IMR-90 (cell line): ENCODE measurements at regions not wholly inside any gene's neighbourhood (a gene's known extent, or its start where the extent isn't known, plus 50 kb on each side); places are given as distances from the start of the nearest gene placed in this dataset.

Source experiments
- ATAC-seq: fragments of 200-7000 bp; cut with Tn5 transposase; 2 replicates; pipeline ENCODE4 v1.9.1; 2020; ENCODE audit warnings: low read depth, mild to moderate bottlenecking, moderate library complexity
- BruUV-seq: library from RNA; stranded (reverse); fragments of 400-500 nt; replicated peaks from 2 replicates; lab custom pipeline; 2021; lab: Mats Ljungman, UMichigan
- CTCF ChIA-PET: fragments of 300-600 bp; formaldehyde crosslinking; extraction: SDS; loops from one replicate; lab custom pipeline; 2021; ENCODE audit warnings: antibody characterized with exemption; lab: Yijun Ruan, JAX
- POLR2A ChIA-PET: fragments of 300-600 bp; sonication (Branson Sonifier 250); formaldehyde crosslinking; loops from one replicate; lab custom pipeline; 2022; ENCODE audit warnings: antibody characterized with exemption; ENCODE audit not compliant: unreplicated experiment; lab: Charles Lee
- DNase-seq: peaks from one replicate; pipeline ENCODE4 v3.0.0; 2013
- H2AFZ ChIP-seq: replicated peaks from 2 replicates; pipeline ENCODE3; 2013; ENCODE audit warnings: low read length, mild to moderate bottlenecking; ENCODE audit not compliant: poor library complexity
- H2AK5ac ChIP-seq: 2 replicates; pipeline ENCODE4 v1.6.1; 2013; ENCODE audit warnings: low read depth, low read length, inconsistent platforms
- H2AK9ac ChIP-seq: replicated peaks from 2 replicates; pipeline ENCODE3; 2013; ENCODE audit warnings: mild to moderate bottlenecking, low read depth, low read length, moderate library complexity; ENCODE audit not compliant: poor library complexity
- H2BK120ac ChIP-seq: 2 replicates; pipeline ENCODE4 v1.6.1; 2013; ENCODE audit warnings: low read depth, low read length, inconsistent platforms
- H2BK15ac ChIP-seq: 3 replicates; pipeline ENCODE4 v1.6.1; 2013; ENCODE audit warnings: low read depth, low read length, inconsistent platforms
- H2BK20ac ChIP-seq: 2 replicates; pipeline ENCODE4 v1.6.1; 2013; ENCODE audit warnings: low read depth, mild to moderate bottlenecking, inconsistent platforms, low read length, moderate library complexity
- H2BK5ac ChIP-seq: 2 replicates; pipeline ENCODE4 v1.6.1; 2013; ENCODE audit warnings: mild to moderate bottlenecking, low read depth, low read length, inconsistent platforms; ENCODE audit not compliant: poor library complexity, severe bottlenecking
- H3K14ac ChIP-seq: replicated peaks from 2 replicates; pipeline ENCODE4 v1.6.1; 2013; ENCODE audit warnings: low read depth, low read length, inconsistent platforms
- H3K18ac ChIP-seq: 2 replicates; pipeline ENCODE4 v1.6.1; 2013; ENCODE audit warnings: low read depth, low read length, control low read depth
- H3K23ac ChIP-seq: 2 replicates; pipeline ENCODE4 v1.6.1; 2013; ENCODE audit warnings: low read depth, low read length, inconsistent platforms
- H3K27ac ChIP-seq: 2 replicates; pipeline ENCODE4 v1.5.1; 2013; ENCODE audit warnings: mild to moderate bottlenecking, control low read depth, low read length; ENCODE audit not compliant: insufficient read depth
- H3K27me3 ChIP-seq: 2 replicates; pipeline ENCODE4 v1.6.1; 2013; ENCODE audit warnings: low read length; ENCODE audit not compliant: control insufficient read depth, insufficient read depth
- H3K36me3 ChIP-seq: 2 replicates; pipeline ENCODE4 v1.6.1; 2013; ENCODE audit warnings: low read length, mixed read lengths; ENCODE audit not compliant: control insufficient read depth, insufficient read depth
- H3K4ac ChIP-seq: 2 replicates; pipeline ENCODE4 v1.6.1; 2013; ENCODE audit warnings: low read depth, low read length, inconsistent platforms
- H3K4me1 ChIP-seq: 2 replicates; pipeline ENCODE4 v1.6.1; 2013; ENCODE audit warnings: low read length, mixed read lengths; ENCODE audit not compliant: control insufficient read depth, insufficient read depth
- H3K4me2 ChIP-seq: 2 replicates; pipeline ENCODE4 v1.6.1; 2013; ENCODE audit warnings: low read depth, mild to moderate bottlenecking, control low read depth, low read length, moderate library complexity
- H3K4me3 ChIP-seq: 2 replicates; pipeline ENCODE4 v1.5.1; 2013; ENCODE audit warnings: low read depth, mild to moderate bottlenecking, control low read depth, low read length, moderate library complexity; ENCODE audit not compliant: insufficient read depth
- H3K56ac ChIP-seq: 2 replicates; pipeline ENCODE4 v1.6.1; 2013; ENCODE audit warnings: low read length, inconsistent platforms; ENCODE audit not compliant: insufficient read depth; ENCODE audit errors: extremely low read depth
- H3K79me1 ChIP-seq, 2 experiments: 2 replicates each; pipeline ENCODE4 v1.6.1; 2013; ENCODE audit warnings: low read length in 2 of 2, inconsistent platforms in 1 of 2, low read depth in 1 of 2
- H3K9ac ChIP-seq: 2 replicates; pipeline ENCODE4 v1.6.1; 2013; ENCODE audit warnings: low read depth, low read length, control low read depth
- H3K9me1 ChIP-seq: 2 replicates; pipeline ENCODE4 v1.6.1; 2013; ENCODE audit warnings: low read length, inconsistent platforms; ENCODE audit not compliant: insufficient read depth
- H3K9me3 ChIP-seq: 2 replicates; pipeline ENCODE4 v1.6.1; 2013; ENCODE audit warnings: low read length; ENCODE audit not compliant: control insufficient read depth, insufficient read depth
- H4K20me1 ChIP-seq: 2 replicates; pipeline ENCODE4 v1.6.1; 2013; ENCODE audit warnings: low read length, inconsistent platforms; ENCODE audit not compliant: insufficient read depth
- H4K5ac ChIP-seq: 2 replicates; pipeline ENCODE4 v1.6.1; 2013; ENCODE audit warnings: mild to moderate bottlenecking, low read depth, low read length, control low read depth
- H4K8ac ChIP-seq, 2 experiments: 2 replicates each; pipeline ENCODE4 v1.6.1; 2013; ENCODE audit warnings: low read depth in 2 of 2, low read length in 2 of 2, control low read depth in 1 of 2, inconsistent platforms in 1 of 2
- H4K91ac ChIP-seq: 2 replicates; pipeline ENCODE4 v1.6.1; 2013; ENCODE audit warnings: low read depth, low read length, inconsistent platforms; ENCODE audit not compliant: insufficient read depth
- CEBPB ChIP-seq: IDR thresholded peaks from 2 replicates; pipeline ENCODE4 v1.6.1; 2012; ENCODE audit warnings: low read depth, low read length, improper control_type of control experiment
- MAZ ChIP-seq: IDR thresholded peaks from 2 replicates; pipeline ENCODE4 v1.6.1; 2012; ENCODE audit warnings: low read depth, mild to moderate bottlenecking, low read length, improper control_type of control experiment, moderate library complexity, borderline replicate concordance
- MXI1 ChIP-seq: IDR thresholded peaks from 2 replicates; pipeline ENCODE4 v1.6.1; 2012; ENCODE audit warnings: low read depth, mild to moderate bottlenecking, low read length, moderate library complexity, borderline replicate concordance
- RCOR1 ChIP-seq: IDR thresholded peaks from 2 replicates; pipeline ENCODE4 v1.6.1; 2012; ENCODE audit warnings: mild to moderate bottlenecking, low read length, improper control_type of control experiment; ENCODE audit not compliant: insufficient replicate concordance
- WGBS, 2 experiments: methylation state at CpG; one replicate each; pipeline versions ENCODE4 v1.1.5 to v1.1.7; 2013; ENCODE audit warnings: missing lambda C conversion rate in 2 of 2; ENCODE audit not compliant: insufficient read length in 1 of 2; ENCODE audit errors: extremely low coverage in 2 of 2; 5-methylcytosine and 5-hydroxymethylcytosine counted together
- dilution Hi-C: fragments of 300-500 bp; cut with HindIII; formaldehyde crosslinking; loops from one replicate; pipeline ENCODE4 v1.14.3; 2018; ENCODE audit warnings: low sequenced_read_pairs; ENCODE audit not compliant: unreplicated experiment
- in situ Hi-C: fragments of 300-500 bp; cut with MboI; formaldehyde crosslinking; loops from 3 replicates; pipeline ENCODE4 v1.14.3; 2019; ENCODE audit warnings: low sequenced_read_pairs, inconsistent platforms, mixed read lengths
- intact Hi-C: fragments of 100-400 bp; cut with micrococcal nuclease; formaldehyde crosslinking; loops from 2 replicates; pipeline ENCODE4 v1.10.0; 2022
- TF ChIP-seq, protein P1 (sequence below): conservative IDR thresholded peaks from 2 replicates; pipeline ENCODE4 v1.5.1; 2012; ENCODE audit warnings: mild to moderate bottlenecking, low read depth, low read length, improper control_type of control experiment

DNA sequence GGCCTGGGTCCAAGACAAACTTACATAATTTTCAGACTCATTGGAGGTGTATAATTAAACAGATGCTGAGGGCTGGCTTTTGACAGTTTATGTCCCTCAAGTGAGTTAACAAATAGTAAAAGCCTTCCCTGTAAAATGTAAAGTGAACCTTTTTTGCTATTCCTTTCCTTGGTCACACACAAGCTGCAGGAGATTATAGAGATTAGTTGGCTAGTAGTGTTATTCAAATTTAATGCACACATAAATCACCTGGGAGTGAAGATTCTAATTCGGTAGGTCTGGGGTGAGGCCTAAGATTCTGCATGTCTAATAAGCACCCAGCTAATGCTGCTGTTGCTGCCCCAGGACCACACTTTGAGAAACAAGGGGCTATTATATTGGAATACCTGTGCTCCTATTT, 206.2 kb upstream of the SSTR1 start:
- H3K18ac ChIP-seq: no peak overlapping the region
- ChIA-PET POLR2A (no interaction called here), CTCF (no interaction called here)
- H3K4me3 ChIP-seq: no peak overlapping the region
- H3K23ac ChIP-seq: no peak overlapping the region
- no peaks in the 10 kb centered on the region; the same call in none of the 2 replicates for H3K27me3 ChIP-seq
- H4K20me1 ChIP-seq: no peaks in the 10 kb centered on the region
- H3K56ac ChIP-seq: no peak overlapping the region
- H3K9me1 ChIP-seq: no peaks in the 10 kb centered on the region; the same call in 1 of the 2 replicates
- no peaks in the 10 kb centered on the region for H3K9me3 ChIP-seq
- H2BK15ac ChIP-seq: no peak overlapping the region
- no TSS peak for BruUV-seq
- no peak overlapping the region for H2BK120ac ChIP-seq
- H4K8ac ChIP-seq: no peak overlapping the region
- DNase-seq (no peak), ATAC-seq (no peak)
- peak overlapping the region; percentile 9 for H2AFZ ChIP-seq
- H4K5ac ChIP-seq: no peak overlapping the region
- intact Hi-C loops: no loop called here
- H2AK5ac ChIP-seq: no peak overlapping the region
- no peaks in the 10 kb centered on the region for H3K36me3 ChIP-seq
- H3K4me2 ChIP-seq: no peak overlapping the region
- no peak overlapping the region for H3K14ac ChIP-seq
- dilution Hi-C loops: no loop called here
- H2BK5ac ChIP-seq: no peak overlapping the region
- no peak for TF ChIP-seq RCOR1
- TF ChIP-seq MAZ: no peak
- TF ChIP-seq CEBPB: no peak
- TF ChIP-seq, protein P1, sequence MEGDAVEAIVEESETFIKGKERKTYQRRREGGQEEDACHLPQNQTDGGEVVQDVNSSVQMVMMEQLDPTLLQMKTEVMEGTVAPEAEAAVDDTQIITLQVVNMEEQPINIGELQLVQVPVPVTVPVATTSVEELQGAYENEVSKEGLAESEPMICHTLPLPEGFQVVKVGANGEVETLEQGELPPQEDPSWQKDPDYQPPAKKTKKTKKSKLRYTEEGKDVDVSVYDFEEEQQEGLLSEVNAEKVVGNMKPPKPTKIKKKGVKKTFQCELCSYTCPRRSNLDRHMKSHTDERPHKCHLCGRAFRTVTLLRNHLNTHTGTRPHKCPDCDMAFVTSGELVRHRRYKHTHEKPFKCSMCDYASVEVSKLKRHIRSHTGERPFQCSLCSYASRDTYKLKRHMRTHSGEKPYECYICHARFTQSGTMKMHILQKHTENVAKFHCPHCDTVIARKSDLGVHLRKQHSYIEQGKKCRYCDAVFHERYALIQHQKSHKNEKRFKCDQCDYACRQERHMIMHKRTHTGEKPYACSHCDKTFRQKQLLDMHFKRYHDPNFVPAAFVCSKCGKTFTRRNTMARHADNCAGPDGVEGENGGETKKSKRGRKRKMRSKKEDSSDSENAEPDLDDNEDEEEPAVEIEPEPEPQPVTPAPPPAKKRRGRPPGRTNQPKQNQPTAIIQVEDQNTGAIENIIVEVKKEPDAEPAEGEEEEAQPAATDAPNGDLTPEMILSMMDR: no peak
- no peak for TF ChIP-seq MXI1
- no peak overlapping the region for H2BK20ac ChIP-seq
- H3K27ac ChIP-seq: no peak overlapping the region
- no peak overlapping the region for H4K91ac ChIP-seq
- H3K4ac ChIP-seq: no peak overlapping the region
- no CpG with 5 or more reads among the region's 1 CpG for WGBS, 2 experiments
- H3K9ac ChIP-seq: no peak overlapping the region
- in situ Hi-C loops: no loop called here
- no peaks in the 10 kb centered on the region for H3K79me1 ChIP-seq
- H3K4me1 ChIP-seq: no peaks in the 10 kb centered on the region
- no peak overlapping the region for H2AK9ac ChIP-seq
